NCI-H2196 (cell line): ENCODE measurements at regions not wholly inside any gene's neighbourhood (a gene's known extent, or its start where the extent isn't known, plus 50 kb on each side); places are given as distances from the start of the nearest gene placed in this dataset.
A peak's percentile ranks its signal among the peaks of the same experiment; 100 is the strongest.
"Not testable (repeated sequence)": the region's sequence is repeated elsewhere in the genome, so short reads cannot be mapped to it uniquely, and the experiment has no call there.

ENCODE experiments used
- DNase-seq: peaks from one replicate; lab custom pipeline; 2025; ENCODE audit not compliant: unreplicated experiment; lab: John Stamatoyannopoulos, UW

- DNase-seq = not testable (repeated sequence)
Observed at GRCh38 chr22:25348996-25349395, 129.6 kb downstream of the CRYBB2 start.

GRCh38 chr22:25350551-25350971 is 131.1 kb downstream of the CRYBB2 start:
- no peak for DNase-seq

DNA sequence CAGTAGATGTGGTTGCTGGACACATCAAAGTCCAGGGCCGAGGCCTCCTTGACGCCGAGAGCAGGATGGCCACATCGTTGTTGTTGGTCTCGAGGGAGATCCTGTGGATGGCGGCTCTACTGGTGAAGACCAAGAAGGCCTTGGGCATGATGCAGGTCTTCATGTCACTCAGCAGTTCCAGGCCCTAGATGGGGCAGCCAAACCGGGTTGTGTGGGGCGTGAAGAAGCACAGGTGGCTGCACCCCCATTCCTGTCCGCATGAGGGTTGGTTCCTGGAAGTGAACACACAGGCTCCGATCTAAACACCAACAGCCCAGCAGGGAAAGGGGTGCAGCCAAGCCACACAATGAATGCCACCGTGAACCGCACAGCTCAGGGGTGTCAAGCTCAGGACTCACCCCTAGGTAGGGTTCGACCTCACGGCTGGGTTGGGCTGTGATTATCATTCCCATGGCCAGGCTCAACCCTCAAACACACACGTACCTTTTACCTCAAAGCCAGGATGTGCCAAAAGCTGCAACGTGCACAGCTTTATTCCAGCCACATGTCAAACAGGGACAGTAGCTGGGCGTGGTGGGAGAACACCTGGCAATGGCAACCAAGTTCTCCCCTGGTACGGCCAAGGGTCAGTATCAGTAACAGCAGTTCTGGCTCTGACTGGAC is 132.3 kb downstream of the CRYBB2 start:
- DNase-seq = no peak

DNA sequence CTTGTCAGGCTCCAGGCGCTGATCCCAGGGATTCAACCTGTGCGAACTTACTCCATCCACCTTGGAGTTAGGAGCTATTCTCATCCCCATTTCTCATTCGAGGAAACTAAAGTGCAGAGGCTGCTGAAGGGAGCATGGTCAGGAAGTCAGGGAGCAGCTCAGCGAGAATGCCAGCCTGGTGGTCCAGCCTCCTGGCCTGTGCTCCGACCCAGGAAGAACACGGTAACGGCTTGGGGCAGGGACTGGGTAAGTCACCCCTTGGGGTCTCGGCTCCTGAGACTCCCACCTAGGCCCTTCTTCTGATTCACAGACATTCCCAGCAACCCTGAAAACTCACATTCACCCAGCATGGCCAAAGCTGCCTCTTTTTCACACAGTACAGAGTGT is 132.8 kb downstream of the CRYBB2 start:
- DNase-seq = no peak

- no peak for DNase-seq
Observed at GRCh38 chr22:25353516-25354445, 134.3 kb downstream of the CRYBB2 start.

DNA sequence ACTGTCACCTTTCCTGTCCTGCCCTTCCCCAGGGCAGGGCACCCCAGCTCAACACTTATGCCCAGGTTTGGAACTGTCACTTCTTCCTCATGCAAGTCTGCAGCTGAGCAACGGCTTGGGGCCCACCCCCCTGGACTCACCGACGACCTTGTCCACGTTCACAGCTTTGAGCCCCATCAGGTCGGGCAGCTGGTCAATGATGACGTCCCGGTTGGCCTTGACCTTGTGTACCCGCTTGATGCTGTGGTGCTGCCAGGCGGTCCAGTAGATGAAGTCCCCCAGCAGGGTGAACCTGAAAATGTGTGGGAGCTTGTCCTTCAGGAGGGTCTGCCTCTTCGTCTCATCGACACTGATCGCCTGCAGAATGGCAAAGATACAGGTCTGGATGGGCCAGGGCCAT is 135.0 kb downstream of the CRYBB2 start:
- DNase-seq = no peak

DNA sequence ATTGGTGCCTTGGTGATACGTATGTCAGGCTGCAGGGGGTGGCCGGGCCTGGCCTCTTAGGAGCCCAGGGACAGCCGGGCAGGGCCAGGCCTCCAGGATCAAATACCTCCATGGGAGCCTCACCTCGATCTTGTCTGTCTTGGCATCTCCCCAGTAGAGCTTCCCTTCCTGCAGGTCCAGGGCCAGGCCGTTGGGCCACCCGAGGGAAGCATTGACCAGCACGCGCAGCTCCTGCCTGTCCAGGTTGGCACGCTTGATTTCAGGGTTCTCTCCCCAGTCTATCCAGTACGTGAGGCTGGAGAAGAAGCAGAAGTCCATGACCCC is 137.7 kb downstream of the CRYBB2 start:
- no peak for DNase-seq

DNA sequence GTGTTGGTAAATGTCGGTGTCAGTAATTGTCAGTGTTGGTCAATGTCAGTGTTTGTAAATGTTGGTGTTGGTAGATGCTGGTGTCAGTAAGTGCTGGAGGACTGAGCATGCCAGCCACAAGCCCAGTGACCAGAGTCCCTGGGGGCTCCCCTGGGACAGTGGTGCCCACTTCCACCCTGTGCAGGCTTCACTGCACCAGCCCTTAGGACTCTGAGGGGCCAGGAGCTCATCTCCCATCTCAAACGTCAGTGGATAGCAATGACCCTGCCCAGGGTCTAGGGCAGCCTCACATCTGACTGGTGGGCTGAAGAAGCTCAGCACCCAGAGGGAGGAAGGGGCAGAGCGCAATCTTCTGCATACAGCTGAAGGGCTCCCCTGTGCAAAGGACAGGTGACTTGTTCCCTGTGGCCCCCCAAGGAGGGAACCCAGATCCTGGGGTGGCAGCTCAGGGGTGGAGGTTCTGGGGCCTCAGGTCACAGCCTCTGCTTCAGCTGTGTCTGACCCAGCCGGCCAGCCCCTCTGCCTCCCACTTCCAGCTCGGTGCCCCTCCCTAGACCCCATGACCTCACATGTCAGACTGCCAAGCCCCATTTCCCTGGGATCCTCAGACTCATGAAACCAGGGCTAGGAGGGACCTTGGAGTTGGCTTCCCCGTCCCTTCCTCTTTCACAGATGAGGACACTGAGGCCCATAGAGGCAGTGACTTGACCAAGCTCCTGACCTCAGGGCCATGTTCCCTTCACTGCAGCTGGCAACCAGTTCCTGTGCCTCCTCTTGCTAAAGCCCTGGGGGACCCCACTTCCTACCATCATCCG is 138.4 kb downstream of the CRYBB2 start:
- no peak for DNase-seq

DNA sequence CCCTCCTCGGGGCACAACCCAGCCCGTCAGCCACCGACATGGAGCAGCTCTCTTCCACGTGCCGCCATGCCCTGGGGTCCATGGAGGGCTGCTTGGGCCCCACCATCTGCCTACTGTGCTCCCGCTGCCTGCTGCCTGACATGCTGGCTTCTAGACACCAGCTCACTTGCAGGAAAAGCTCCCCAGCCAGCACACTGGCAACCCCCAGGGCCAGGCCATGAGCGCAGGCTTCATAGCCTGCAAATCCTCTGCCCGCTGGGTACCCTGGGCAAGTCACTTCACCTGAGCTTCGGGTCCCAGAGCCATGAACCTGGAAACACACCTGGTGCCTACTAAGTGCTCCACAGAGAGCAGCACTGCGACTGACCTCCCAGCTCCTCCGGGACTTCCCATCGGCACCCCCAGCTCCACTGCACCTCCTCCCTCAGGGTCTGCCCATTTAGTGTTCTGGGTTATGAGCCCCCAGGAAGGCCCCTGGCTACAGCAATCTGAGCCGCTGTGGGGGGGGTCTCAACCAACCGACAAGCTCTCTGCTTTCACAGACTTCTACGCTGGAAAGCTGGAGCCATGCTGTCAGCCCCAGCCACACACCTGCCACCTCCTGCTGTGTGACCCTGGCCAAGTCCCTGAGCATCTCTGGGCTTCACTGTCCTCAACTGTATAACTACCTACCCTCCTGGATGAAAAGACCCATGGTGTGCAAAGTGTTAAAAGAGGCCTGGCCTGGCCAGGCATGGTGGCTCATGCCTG is 139.2 kb downstream of the CRYBB2 start:
- DNase-seq = no peak

GRCh38 chr22:25359601-25360261 is 140.3 kb downstream of the CRYBB2 start:
- DNase-seq = no peak

- DNase-seq = no peak
Observed at GRCh38 chr22:25360411-25360810, 141.0 kb downstream of the CRYBB2 start.

GRCh38 chr22:25360891-25361645 is 141.6 kb downstream of the CRYBB2 start:
- DNase-seq = no peak

DNA sequence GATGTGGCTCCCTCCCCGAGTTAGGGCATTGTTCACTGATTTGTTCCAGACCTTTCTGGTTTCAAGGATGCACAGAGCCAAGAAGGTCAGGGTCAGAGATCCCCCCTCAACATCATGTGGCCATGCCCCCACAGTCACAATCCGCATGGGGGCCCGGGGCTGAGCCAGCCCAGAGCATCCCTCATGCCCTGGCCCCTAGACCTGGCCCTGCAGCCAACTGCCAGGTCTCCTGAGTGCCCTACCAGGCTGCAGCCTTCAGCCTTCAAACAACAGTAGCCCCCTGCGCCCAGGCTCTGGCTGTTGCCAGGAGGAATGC is 142.4 kb downstream of the CRYBB2 start:
- no peak for DNase-seq

DNA sequence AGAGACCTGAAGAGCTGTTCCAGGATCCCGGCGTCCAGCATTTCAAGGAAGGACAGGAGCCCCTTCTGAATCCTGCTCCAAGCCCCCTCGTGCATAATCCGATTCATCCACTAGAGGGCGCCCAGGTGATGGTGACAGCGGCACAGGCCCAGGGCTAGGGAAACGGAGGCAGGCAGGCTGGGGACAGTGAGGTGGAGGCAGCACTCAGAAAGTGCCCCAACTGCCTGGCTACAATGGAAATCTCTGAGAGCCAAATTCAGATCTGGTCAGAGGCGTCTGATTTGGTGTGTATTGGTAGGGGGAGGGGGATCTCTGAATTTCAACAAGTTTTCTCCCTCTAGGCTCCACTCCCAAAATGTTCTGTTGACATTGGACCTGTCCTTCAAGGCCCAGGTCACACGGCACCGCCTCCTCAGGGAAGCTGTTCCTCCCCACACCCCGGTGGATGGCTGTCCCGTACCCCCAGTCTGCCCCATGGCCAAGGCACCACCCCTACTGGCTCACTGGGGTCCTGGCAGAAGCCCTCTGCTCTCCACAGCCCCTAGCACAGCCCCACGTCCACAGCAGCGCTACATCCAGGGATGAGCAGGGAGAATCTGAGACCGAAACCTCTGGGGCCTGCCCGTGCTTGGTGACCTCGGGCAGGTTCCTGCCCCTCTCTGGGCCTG is 142.9 kb downstream of the CRYBB2 start:
- DNase-seq = peak; percentile 34

DNA sequence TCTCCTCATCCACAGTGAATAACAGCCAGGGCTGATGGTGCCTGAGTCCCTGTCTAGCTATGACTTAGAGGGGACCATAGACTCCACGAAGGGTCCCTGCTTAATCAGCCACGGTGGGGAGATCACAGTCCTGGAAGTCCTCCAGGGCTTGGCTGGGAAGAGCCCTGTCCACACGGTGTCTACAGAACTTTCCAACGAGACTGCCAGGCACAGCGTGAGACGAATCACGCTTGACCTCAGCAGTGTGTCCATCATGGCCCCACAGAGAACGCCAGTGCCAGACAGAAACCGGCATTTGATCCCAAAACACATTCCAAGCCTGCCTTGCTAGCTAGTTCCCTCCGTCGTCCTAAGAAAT is 143.4 kb downstream of the CRYBB2 start:
- DNase-seq = no peak

DNA sequence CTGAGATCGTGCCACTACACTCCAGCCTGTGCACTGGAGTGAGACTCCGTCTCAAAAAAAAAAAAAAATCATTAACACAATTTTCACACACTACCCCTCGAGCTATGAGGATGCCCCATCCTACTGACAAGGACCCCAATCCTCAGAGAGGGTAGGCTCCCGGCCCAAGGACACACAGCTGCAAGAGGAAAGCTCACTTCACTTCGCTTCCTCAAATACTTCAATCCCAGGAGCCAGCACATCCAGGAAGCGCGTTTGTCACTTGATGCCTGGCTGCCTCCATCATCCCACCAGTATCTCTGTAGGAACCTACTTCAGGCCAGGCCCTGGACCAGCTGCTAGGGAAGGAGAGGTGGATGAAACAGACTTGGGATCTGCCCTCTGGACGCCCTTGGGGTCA is 144.0 kb downstream of the CRYBB2 start:
- DNase-seq = no peak

DNA sequence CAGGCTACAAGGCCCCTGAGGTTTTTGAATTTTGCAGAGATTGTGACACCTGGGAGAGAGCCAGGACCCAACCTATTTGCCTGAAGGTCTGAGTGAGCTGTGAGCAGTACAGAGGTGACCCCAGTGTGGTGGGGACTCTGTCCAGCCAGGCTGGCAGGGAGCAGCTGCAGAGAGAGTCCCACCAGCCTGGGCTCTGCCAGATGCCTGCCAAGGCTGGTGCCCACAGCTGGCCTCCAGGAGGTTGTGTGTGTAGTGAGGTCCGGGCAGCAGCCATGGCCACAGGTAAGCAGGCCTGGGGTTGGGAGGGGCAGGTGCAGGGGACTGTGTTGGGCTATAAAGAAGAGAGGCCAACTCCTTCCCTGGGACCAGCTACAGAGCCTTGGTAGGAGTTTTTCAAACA is 144.8 kb downstream of the CRYBB2 start:
- no peak for DNase-seq

DNA sequence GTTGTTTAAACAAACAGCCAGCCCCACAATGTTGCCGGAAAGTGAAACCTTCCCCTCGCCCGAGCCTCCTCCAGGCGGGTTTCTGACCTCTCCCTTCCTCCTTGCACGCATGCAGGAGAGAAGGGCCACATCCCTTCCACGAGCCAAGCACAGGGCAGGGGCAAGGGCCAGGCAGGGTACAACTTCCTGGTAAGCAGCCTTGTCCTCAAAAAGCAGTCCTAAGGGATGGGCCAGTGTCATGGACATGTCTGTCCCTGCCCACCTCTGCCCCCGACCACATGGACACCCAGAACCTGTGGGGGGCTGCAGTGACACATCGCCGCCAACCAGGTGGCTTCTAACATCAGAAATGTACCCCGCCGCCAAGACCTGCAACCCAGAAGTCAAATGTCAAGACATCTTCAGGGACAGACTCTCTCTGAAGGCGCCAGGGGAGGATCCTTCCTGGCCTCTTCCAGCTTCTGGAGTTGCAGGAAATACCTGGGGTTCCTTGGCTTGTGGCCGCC is 145.3 kb downstream of the CRYBB2 start:
- no peak for DNase-seq
